IPS-NIHi7 (cell line): ENCODE measurements at regions not wholly inside any gene's neighbourhood (a gene's known extent, or its start where the extent isn't known, plus 50 kb on each side); places are given as distances from the start of the nearest gene placed in this dataset.
A peak's percentile ranks its signal among the peaks of the same experiment; 100 is the strongest.
"Not testable (repeated sequence)": the region's sequence is repeated elsewhere in the genome, so short reads cannot be mapped to it uniquely, and the experiment has no call there.

ENCODE experiments used
- DNase-seq: peaks from one replicate; pipeline ENCODE4 v3.0.0; 2012; ENCODE audit warnings: mixed read lengths; ENCODE audit errors: extremely low spot score

DNA sequence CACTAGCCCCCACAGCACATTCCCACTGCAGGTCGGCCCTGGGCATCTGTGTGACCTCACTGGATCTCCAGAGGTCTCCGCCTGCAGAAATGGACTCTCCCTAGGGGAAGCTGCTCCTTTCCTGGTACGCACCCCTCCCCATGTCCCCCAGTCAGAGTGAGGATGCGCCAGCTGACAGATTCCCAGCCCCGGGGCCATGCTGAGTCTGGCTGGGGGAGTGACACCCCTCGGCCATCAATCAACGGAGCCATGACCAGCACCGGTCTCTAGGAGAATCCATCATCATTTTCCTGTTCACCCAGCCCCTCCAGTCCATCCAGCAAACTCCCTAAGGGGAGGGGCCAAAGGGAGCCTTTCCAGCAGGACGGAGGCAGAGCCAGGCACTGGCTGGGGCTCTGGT is 68.7 kb upstream of the PAX7 start:
- DNase-seq: no peak

DNA sequence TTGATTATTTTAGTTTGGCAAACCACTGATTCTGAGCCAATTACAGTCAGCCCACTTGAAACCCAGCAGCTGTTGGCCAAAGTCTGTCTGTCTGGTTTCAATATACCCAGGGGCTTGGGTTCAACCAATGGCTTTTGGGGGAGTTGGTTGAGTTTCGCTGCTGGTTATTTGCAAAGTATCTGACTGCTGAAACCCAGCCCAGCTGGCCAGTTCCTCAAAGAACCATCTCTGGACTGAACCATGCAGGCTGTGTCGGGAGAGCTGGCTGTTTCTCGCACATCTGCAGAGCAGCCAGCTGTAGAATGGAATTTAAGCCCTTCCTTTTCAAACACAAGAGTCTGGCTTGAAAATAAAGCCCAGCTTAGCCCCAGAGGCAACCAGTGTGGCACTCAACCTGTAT is 66.0 kb upstream of the PAX7 start:
- DNase-seq: no peak

- no peak for DNase-seq
These were observed 65.3 kb upstream of the PAX7 start for GRCh38 chr1:18565321-18565720.

- DNase-seq: no peak
These were observed 62.2 kb upstream of the PAX7 start for GRCh38 chr1:18568489-18568888.

DNA sequence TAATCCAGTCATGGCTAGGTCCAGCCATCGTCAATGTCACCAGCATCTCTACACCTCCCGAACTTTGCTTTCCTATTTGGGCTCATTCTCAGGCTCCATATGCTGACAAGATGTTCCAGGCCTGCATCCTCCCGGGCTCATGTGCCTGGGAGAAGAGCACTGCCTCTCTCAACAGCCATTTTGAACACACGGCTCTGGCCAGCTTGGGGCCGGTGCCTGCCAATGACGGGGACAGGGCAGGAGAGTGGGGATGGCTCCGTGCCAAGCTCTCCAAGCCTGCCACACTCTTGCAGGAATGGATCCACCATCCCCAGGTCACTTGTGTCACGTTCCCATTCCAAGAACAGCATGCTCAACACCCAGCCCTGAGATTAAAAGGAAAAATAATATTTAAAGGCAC is 61.4 kb upstream of the PAX7 start:
- no peak for DNase-seq

DNA sequence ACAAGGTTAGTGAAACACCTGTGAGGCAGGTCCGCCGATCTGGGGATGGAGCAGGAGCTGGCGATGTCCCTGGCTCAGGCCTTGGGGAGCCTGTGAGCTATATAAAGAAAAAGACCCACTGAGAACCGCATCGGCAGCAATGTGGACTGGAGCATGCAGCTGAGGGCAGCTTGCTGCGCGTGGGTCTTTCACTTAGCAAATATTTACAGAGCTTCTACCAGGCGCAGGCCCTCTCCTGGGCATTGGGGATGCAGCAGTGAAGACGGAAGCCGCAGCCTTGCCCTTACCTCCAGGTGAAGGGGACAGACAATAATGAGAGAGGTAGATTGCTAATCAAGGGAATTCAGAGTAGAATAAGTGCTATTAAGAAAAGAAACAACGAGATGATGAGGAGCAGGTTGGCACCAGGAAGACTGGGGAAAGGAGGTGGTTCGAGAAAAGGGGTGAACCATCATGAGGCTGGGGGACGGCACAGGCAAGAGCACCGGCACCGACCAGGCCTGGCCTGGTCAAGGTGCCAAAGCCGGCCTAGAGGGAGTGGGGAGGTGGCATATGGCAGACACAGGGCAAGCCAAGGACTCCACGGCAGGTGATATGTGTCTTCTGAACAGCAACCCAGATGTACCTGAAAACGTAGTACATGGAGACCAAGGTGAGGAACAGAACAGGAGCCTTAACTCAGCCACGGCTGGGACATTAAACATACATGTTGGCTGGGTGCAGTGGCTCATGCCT is 60.7 kb upstream of the PAX7 start:
- no peak for DNase-seq

DNA sequence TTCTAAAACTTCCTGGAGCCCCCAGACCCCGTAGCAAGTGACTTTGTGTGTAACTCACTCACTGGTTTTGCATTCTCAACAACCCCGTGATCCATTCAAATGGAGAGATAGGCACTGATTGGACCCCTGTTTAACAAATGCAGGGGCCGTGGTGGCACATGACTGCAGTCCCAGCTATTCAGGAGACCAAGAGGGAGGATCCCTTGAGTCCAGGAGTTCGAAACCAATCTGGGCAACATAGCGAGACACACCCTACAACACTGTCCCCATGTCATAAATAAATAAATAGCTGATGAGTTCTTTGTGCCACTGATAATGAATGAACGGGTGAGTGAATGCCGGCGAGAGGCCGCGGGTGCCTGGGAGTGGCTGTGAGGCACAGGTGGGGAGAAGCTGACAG is 59.4 kb upstream of the PAX7 start:
- no peak for DNase-seq

DNA sequence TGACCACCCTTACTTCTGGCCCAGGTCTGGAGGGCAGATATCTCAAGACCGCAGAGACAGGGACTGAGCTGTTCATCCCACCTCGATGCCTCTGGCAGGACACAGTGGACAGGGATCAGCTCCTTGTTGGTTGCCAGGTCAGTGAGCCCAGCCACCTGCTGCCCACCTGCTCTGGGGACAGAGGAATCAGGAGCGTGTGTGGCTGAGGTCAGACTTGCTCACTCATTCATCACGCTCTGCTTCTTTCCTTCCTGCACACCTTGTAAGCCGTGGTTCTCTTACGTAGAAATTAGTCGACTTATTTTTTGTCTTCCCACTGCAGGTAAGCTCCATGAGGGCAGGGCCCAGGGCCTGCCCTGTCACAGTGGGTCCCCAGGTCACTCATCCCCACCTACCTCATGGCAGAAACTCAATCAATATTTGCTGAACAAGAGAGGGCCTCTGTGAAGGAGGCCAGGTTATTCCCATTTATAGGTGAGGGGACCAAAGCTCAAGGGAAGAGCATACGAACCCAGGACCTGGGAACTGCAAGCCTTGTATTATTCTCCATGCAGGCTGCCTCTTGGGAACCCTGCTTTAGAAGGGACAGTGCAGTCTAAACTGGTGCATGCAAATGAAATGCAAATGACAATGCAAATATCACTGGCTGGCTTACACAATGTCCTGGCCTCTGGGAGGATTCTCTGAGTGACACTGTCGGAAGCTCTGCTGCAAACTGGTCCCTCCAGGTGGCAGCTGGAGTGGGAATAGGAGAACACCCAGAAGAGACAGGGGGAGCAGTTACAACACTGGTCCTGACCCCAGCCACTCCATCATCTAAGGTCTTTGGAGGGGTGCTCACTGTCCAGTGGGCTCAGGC is 58.4 kb upstream of the PAX7 start:
- DNase-seq: no peak

GRCh38 chr1:18573170-18573569 is 57.5 kb upstream of the PAX7 start:
- DNase-seq: no peak

- DNase-seq: no peak
These were observed 55.9 kb upstream of the PAX7 start for GRCh38 chr1:18574754-18575153.

- peak; percentile 94 for DNase-seq
These were observed 55.0 kb upstream of the PAX7 start for GRCh38 chr1:18575620-18576019.

DNA sequence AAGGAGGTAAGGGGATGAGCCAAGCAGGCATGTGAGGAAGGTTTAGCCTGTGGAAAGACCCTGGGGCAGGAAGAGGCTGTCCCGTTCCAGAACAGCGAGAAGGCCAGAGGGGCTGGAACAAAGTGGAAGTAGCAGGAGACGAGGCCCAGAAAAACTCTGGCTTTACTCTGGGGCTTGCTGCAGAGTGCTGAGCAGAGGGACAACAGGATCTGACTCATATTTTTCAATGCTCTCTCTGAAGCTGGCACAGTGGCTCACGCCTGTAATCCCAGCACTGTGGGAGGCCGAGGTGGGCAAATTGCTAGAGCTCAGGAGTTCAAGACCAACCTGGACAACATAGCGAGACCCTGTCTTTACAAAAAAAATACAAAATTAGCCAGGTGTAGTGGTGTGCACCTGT is 52.4 kb upstream of the PAX7 start:
- DNase-seq: no peak

DNA sequence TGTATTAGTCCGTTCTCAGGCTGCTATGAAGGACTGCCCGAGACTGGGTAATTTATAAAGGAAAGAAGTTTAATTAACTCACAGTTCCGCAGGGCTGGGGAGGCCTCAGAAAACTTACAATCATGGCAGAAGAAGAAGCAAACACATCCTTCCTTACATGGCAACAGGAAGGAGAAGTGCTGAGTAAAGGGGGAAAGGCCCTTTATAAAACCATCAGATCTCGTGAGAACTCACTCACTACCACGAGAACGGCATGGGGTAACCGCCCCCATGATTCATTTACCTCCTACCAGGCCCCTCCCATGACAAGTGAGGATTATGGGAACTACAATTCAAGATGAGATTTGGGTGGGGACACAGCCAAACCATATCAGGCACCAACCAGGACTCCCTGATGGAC is 51.4 kb upstream of the PAX7 start:
- not testable (repeated sequence) for DNase-seq

DNA sequence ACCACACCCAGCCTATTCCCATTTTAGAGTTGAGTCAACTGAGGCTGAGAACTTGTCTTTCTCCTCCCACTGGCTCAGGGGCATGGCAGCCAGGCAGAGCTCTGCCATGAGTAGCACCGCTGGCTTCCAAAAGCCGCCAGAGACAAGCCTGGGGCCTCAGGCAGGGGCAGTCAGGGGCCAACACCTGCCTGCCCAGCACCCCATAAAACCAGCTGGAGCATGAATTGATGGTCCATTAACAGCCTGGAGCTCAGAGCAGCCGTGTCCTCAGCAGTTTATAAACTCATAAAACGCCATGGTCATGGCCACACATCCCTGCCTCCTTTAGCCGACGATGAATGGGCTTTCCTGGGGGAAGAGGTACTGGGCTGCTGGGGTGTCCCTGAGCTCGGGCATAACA is 50.6 kb upstream of the PAX7 start:
- no peak for DNase-seq

DNA sequence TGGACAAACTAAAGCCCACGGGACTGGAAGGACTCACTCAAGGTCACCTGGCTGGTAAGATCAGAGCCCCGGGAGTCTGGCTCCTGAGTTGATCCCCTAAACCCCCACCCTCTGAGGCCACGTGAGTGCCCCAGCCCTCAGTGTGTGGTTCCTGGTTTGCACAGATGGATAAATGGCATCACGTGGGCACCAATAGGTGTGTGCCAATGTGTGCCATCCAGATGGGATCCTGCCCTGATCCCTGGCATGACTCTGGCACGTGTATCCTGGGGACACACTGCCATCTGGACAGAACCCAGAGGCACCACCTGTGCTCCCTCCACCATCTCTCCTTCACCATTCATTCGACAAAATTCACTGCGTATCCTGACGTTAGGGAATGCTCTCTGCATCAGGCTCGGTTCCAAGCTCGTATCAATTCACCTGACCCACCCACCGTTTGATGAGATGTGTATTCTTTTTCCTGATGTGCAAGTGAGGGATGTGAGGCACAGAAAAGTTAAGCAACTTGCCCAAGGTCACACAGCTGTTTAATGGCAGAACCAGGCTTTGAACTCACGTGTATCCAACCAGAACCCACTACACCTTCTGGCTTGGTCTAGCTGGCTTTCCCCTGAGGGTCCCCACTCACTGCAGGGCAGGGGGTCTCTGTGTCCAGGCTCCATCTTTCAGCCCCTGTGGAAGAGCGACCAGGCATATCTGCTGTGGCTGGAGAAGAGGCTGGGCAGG is 49.8 kb upstream of the PAX7 start:
- DNase-seq: no peak
